ENCODE measurements at regions not wholly inside any gene's neighbourhood (a gene's known extent, or its start where the extent isn't known, plus 50 kb on each side); places are given as distances from the start of the nearest gene placed in this dataset.

- TF ChIP-seq CTCF (IDR thresholded peaks at IDR 0.05), result no peak
- TF ChIP-seq POLR2A (IDR thresholded peaks at IDR 0.05), result no peak
Measured at GRCh38 chr12:124718458-124718857, 145.2 kb downstream of the SCARB1 start.
